ENCODE measurements at regions not wholly inside any gene's neighbourhood (a gene's known extent, or its start where the extent isn't known, plus 50 kb on each side); places are given as distances from the start of the nearest gene placed in this dataset.

- TF ChIP-seq, protein P1, sequence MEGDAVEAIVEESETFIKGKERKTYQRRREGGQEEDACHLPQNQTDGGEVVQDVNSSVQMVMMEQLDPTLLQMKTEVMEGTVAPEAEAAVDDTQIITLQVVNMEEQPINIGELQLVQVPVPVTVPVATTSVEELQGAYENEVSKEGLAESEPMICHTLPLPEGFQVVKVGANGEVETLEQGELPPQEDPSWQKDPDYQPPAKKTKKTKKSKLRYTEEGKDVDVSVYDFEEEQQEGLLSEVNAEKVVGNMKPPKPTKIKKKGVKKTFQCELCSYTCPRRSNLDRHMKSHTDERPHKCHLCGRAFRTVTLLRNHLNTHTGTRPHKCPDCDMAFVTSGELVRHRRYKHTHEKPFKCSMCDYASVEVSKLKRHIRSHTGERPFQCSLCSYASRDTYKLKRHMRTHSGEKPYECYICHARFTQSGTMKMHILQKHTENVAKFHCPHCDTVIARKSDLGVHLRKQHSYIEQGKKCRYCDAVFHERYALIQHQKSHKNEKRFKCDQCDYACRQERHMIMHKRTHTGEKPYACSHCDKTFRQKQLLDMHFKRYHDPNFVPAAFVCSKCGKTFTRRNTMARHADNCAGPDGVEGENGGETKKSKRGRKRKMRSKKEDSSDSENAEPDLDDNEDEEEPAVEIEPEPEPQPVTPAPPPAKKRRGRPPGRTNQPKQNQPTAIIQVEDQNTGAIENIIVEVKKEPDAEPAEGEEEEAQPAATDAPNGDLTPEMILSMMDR (IDR thresholded peaks at IDR 0.05), result no peak
- TF ChIP-seq GATA2 (CRISPR knock-in tag; IDR thresholded peaks at IDR 0.05) (no peak), USF1 (IDR thresholded peaks at IDR 0.05; ENCODE audit: borderline replicate concordance, low read depth) (no peak)
Observed at GRCh38 chr7:41067576-41067975, 635.3 kb downstream of the INHBA start.

Measured in SK-N-SH (cell line).